ENCODE measurements at regions not wholly inside any gene's neighbourhood (a gene's known extent, or its start where the extent isn't known, plus 50 kb on each side); places are given as distances from the start of the nearest gene placed in this dataset.

GRCh38 chr13:58706421-58706820 lies 1074.9 kb downstream of the PCDH17 start:
- no peak overlapping the region for H3K23ac ChIP-seq (ENCODE audit: insufficient read length, low read depth, low read length)
- H2BK20ac ChIP-seq (ENCODE audit: low read depth, low read length, poor library complexity, severe bottlenecking), result no peak overlapping the region
- no peak overlapping the region for H3K4ac ChIP-seq (ENCODE audit: low read depth, low read length)
- no peak overlapping the region for H4K5ac ChIP-seq (ENCODE audit: insufficient read length, low read depth, low read length)
- H3K9me3 Mint-ChIP-seq, result peaks cover 10 to 20% of the 10 kb centered on the region in 2 experiments
- no peak overlapping the region for H3K18ac ChIP-seq (ENCODE audit: insufficient read length, low read depth, low read length)
- H3K4me1 ChIP-seq (ENCODE audit: insufficient read depth, low read length), result no peaks in the 10 kb centered on the region
- no peaks in the 10 kb centered on the region for H3K27me3 Mint-ChIP-seq (ENCODE audit: low read depth)
- H2BK15ac ChIP-seq (ENCODE audit: low read depth, low read length), result no peak overlapping the region
- no peak overlapping the region for H2BK12ac ChIP-seq (ENCODE audit: insufficient read length, low read depth, low read length)
- no peak overlapping the region for H2AK5ac ChIP-seq (ENCODE audit: insufficient read length, low read length)
- no peak overlapping the region for H2BK5ac ChIP-seq (ENCODE audit: insufficient read length, low read length)
- H3K79me1 ChIP-seq (ENCODE audit: insufficient read depth, low read depth, low read length, poor library complexity, severe bottlenecking), result no peaks in the 10 kb centered on the region
- no peak for DNase-seq
- no peak for TF ChIP-seq CTCF (conservative IDR thresholded peaks at IDR 0.05)
- H3K27me3 ChIP-seq (ENCODE audit: insufficient read depth, low read length), result no peaks in the 10 kb centered on the region
- no peak overlapping the region for H3K4me2 ChIP-seq (ENCODE audit: insufficient read depth, insufficient read length, low read length)
- H2BK120ac ChIP-seq (ENCODE audit: low read depth, low read length, poor library complexity, severe bottlenecking), result no peak overlapping the region
- H4K91ac ChIP-seq (ENCODE audit: insufficient read length, low read depth, low read length), result no peak overlapping the region
- no peak overlapping the region for H3K4me3 Mint-ChIP-seq
- H4K20me1 ChIP-seq (ENCODE audit: control insufficient read depth, insufficient read depth, insufficient read length), result no peaks in the 10 kb centered on the region
- no peak overlapping the region for H3K56ac ChIP-seq (ENCODE audit: insufficient read length, low read depth, low read length)
- peaks cover 6% of the 10 kb centered on the region for H3K9me3 ChIP-seq (ENCODE audit: control insufficient read depth, low read depth, low read length)
- no peak overlapping the region for H3K14ac ChIP-seq (ENCODE audit: insufficient read depth, low read length)
- no peak overlapping the region for H3K27ac Mint-ChIP-seq
- no peak overlapping the region for H3K27ac ChIP-seq (ENCODE audit: insufficient read length, low read depth, low read length)
- no peaks in the 10 kb centered on the region for H3K79me2 ChIP-seq (ENCODE audit: insufficient read depth, low read length)
- H3T11ph ChIP-seq (ENCODE audit: low read length), result no peak overlapping the region
- H2AFZ ChIP-seq (ENCODE audit: low read length), result no peak overlapping the region
- no peak overlapping the region for H4K8ac ChIP-seq (replicated peaks; ENCODE audit: insufficient read length, low read depth, low read length)
- no peaks in the 10 kb centered on the region for H3K23me2 ChIP-seq (ENCODE audit: insufficient read length, low read depth, low read length, poor library complexity, severe bottlenecking)
- H3K36me3 Mint-ChIP-seq (ENCODE audit: insufficient read depth in 1 of 3, low read depth in 3 of 3), result peaks cover 5 to 19% (median 7%) of the 10 kb centered on the region in 3 experiments
- WGBS (ENCODE audit: extremely low coverage, insufficient read length, low lambda C conversion rate), result no CpG with 5 or more reads among the region's 2 CpGs
- no peak overlapping the region for H3K9ac ChIP-seq (ENCODE audit: extremely low read depth, insufficient read length, low read length)
- no peaks in the 10 kb centered on the region; a peak in 1 of 4 replicates for H3K4me1 Mint-ChIP-seq
